ENCODE measurements at regions not wholly inside any gene's neighbourhood (a gene's known extent, or its start where the extent isn't known, plus 50 kb on each side); places are given as distances from the start of the nearest gene placed in this dataset.

DNA sequence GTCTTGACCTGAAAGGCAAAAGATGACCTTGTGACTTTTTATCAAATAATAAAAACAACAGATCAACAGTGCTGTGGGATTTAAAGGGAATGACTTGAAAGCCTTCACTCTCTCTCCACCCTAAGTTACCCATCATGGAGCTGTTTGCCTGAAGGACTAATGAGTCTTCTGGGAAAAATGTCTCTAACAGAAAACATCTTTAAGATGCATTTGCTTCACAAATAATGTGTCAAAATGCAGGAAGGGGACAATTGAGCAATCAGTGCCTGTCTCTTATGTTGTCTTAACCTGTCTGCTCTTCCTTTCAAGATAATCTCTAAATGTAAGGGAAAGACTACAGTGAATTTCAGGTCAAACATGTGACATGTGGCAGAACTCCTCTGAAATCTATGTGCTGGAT lies 766.6 kb downstream of the PDHA2 start:
- CTCF ChIA-PET, result interaction anchor here (0.8 kb wide), 1 partner anchor 20 kb away, joined by 3 read pairs; no protein-coding TSS in a partner anchor
- TF ChIP-seq CTCF (conservative IDR thresholded peaks at IDR 0.05; ENCODE audit: low read depth), result no peak
- H3K27ac ChIP-seq, result no peak overlapping the region
- POLR2A ChIA-PET (ENCODE audit: low non-redundant PET), result no interaction called here
- no peak for DNase-seq (ENCODE audit: low spot score)

- H3K27ac ChIP-seq, result no peak overlapping the region
- DNase-seq (ENCODE audit: low spot score), result no peak
- ChIA-PET POLR2A (ENCODE audit: low non-redundant PET) (no interaction called here), CTCF (interaction anchor here (1.2 kb wide), 1 partner anchor 19 kb away, joined by 3 read pairs; no protein-coding TSS in a partner anchor)
- no peak for TF ChIP-seq CTCF (conservative IDR thresholded peaks at IDR 0.05; ENCODE audit: low read depth)
These were observed 786.1 kb downstream of the PDHA2 start for GRCh38 chr4:96626023-96626422.

DNA sequence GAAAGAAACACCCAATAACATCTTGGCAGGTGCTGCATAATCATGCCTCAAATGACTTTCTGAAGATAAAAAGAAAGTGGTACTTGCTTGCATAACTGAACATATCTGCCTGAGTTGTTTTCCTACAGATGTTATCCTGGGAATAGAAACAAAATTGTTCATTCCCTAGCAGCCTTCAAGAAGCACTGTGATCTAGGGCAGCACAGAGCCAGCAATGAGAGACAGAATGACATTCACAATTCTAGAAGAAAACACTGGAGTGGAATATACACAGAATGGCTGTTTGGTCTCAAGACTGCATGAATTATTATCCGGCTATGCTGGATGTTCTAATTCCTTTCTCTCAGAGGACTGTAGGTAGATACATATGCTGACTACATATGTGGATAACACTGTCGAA lies 790.9 kb downstream of the PDHA2 start:
- ChIA-PET POLR2A (ENCODE audit: low non-redundant PET) (no interaction called here), CTCF (interaction anchor here (0.9 kb wide), 1 partner anchor 32 kb away, joined by 3 read pairs; no protein-coding TSS in a partner anchor)
- TF ChIP-seq CTCF (conservative IDR thresholded peaks at IDR 0.05; ENCODE audit: low read depth), result no peak
- H3K27ac ChIP-seq, result no peak overlapping the region
- no peak for DNase-seq (ENCODE audit: low spot score)

DNA sequence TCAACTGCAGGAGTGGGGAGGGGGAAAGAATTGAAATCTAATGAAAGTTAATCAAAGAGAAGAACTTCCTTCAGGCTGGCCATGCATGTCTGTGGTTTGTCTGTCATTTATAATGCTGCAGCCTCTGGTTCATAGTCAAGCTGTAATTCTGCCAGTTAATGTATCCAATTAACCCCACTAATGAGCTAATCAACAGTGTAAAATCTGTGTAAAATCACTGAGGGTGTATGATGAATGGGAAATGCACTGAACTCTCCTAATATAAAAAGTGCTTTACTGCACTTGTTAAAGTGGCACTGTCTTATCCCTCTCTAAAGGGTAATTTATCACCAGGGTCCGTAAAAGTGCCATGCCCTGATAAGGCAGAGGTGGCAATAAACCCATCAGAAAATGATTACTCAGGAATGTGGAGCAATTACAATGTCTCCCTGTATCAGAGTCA lies 798.1 kb downstream of the PDHA2 start:
- H3K27ac ChIP-seq, result no peak overlapping the region
- POLR2A ChIA-PET (ENCODE audit: low non-redundant PET), result no interaction called here
- TF ChIP-seq CTCF (conservative IDR thresholded peaks at IDR 0.05; ENCODE audit: low read depth), result no peak
- DNase-seq (ENCODE audit: low spot score), result no peak
- CTCF ChIA-PET, result interaction anchor here (0.6 kb wide), 1 partner anchor 214 kb away, joined by 3 read pairs; no protein-coding TSS in a partner anchor

GRCh38 chr4:96639932-96640331 lies 800.0 kb downstream of the PDHA2 start:
- H3K27ac ChIP-seq, result no peak overlapping the region
- TF ChIP-seq CTCF (conservative IDR thresholded peaks at IDR 0.05; ENCODE audit: low read depth), result no peak
- no peak for DNase-seq (ENCODE audit: low spot score)
- CTCF ChIA-PET, result no interaction called here
- POLR2A ChIA-PET (ENCODE audit: low non-redundant PET), result no interaction called here

DNA sequence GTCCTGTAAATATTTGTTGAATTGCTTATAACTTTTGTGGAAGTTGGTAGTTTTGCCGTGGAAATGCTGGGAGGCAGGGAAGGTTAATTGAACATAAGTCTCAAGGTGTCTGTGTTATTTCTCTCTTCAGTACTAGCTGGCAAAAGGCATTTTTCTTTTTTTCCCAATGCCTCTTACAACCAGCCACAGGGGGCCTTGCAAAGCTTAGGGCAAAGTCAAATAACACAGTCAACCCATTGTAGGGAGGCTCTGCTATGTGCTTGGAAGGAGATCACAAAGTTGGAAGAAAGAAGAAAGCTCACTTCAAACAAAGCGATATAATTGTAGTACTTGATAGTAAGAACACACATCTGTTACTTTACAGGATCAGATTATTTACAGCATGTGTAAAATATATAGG lies 802.6 kb downstream of the PDHA2 start:
- ChIA-PET POLR2A (ENCODE audit: low non-redundant PET) (no interaction called here), CTCF (interaction anchor here (0.9 kb wide), 1 partner anchor 171 kb away, joined by 4 read pairs; no protein-coding TSS in a partner anchor)
- no peak overlapping the region for H3K27ac ChIP-seq
- TF ChIP-seq CTCF (conservative IDR thresholded peaks at IDR 0.05; ENCODE audit: low read depth), result no peak
- DNase-seq (ENCODE audit: low spot score), result no peak

DNA sequence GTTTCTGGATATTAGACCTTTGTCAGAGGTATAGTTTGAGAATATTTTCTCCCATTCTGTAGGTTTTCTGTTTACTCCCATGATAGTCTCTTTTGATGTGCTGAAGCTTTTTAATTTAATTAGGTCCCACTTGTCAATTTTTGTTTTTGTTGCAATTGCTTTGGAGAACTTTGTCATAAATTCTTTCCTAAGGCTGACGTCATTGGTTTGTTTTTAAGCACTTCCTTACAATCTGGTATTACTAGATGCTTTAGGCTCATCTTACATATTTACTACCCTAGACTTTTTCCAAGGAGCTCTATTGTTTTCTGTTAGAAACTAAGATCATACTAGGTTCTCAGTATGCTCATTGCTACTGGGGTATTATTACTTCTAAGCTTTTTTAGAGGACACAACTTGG lies 806.3 kb downstream of the PDHA2 start:
- POLR2A ChIA-PET (ENCODE audit: low non-redundant PET), result no interaction called here
- CTCF ChIA-PET, result no interaction called here
- no peak overlapping the region for H3K27ac ChIP-seq
- TF ChIP-seq CTCF (conservative IDR thresholded peaks at IDR 0.05; ENCODE audit: low read depth), result no peak
- no peak for DNase-seq (ENCODE audit: low spot score)
